ENCODE measurements at regions not wholly inside any gene's neighbourhood (a gene's known extent, or its start where the extent isn't known, plus 50 kb on each side); places are given as distances from the start of the nearest gene placed in this dataset.

DNA sequence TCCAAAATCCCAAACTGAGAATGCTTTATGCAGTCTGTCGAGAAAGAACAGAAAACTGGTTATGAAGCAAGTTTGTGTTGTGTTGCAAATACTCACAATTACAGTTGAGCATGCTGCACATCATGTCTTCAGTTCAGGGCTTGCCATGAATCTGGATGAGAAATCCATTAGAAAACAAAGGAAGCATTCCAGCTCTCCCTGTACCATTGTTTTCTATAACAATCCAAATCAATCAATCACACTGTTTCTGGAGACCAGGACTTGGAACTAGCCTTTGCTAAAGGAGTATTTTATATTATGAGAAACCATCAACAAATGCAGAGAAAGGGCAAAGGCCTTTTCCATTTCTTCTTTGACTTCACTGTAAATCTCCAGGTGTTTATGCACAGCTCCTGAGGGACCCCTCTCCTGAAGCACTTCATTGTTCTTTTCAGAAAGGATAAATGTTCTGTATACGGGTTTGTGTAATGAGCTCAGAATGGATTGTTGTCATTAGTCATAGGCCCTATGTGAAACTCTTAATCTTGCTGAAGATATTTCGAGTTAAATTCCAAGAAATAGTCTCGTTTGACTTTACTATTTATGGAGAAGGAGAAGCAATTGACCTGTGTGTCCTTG is 364.7 kb upstream of the POM121L12 start:
- Histone ChIP-seq H3K9ac (ENCODE audit: low read depth, low read length) (no peak overlapping the region), H3K4ac (ENCODE audit: low read depth, low read length) (no peak overlapping the region), H3K14ac (replicated peaks; ENCODE audit: low read depth, low read length) (no peak overlapping the region), H3K56ac (ENCODE audit: extremely low read depth, insufficient read depth, low read length) (no peak overlapping the region), H3K27ac (ENCODE audit: insufficient read depth, low read length) (no peak overlapping the region), H2AK5ac (ENCODE audit: low read depth, low read length) (no peak overlapping the region), H3K36me3 (ENCODE audit: control insufficient read depth, insufficient read depth, low read length) (no peaks in the 10 kb centered on the region), H3K18ac (ENCODE audit: low read depth, low read length) (no peak overlapping the region), H2AK9ac (replicated peaks; ENCODE audit: low read depth, low read length, poor library complexity) (no peak overlapping the region), H4K8ac (ENCODE audit: low read depth in 2 of 2, low read length in 2 of 2) (no peak overlapping the region), H4K91ac (ENCODE audit: insufficient read depth, low read depth, low read length) (no peak overlapping the region), H3K23ac (ENCODE audit: low read depth, low read length) (no peak overlapping the region), H3K9me1 (ENCODE audit: insufficient read depth, low read length) (no peaks in the 10 kb centered on the region), H4K20me1 (ENCODE audit: insufficient read depth, low read length) (no peaks in the 10 kb centered on the region), H3K4me2 (ENCODE audit: low read depth, low read length) (no peak overlapping the region), H3K9me3 (ENCODE audit: control insufficient read depth, insufficient read depth, low read length) (peaks cover 19% of the 10 kb centered on the region), H3K4me1 (ENCODE audit: control insufficient read depth, insufficient read depth, low read length) (no peaks in the 10 kb centered on the region), H3K4me3 (ENCODE audit: insufficient read depth, low read depth, low read length) (no peak overlapping the region), H4K5ac (ENCODE audit: low read depth, low read length) (no peak overlapping the region), H2BK15ac (ENCODE audit: low read depth, low read length) (no peak overlapping the region), H2BK5ac (ENCODE audit: low read depth, low read length, poor library complexity, severe bottlenecking) (no peak overlapping the region), H3K79me1 (ENCODE audit: low read depth in 1 of 2, low read length in 2 of 2) (no peaks in the 10 kb centered on the region), H3K27me3 (ENCODE audit: control insufficient read depth, insufficient read depth, low read length) (no peaks in the 10 kb centered on the region), H2BK120ac (ENCODE audit: low read depth, low read length) (no peak overlapping the region), H2AFZ (replicated peaks; ENCODE audit: low read length, poor library complexity) (no peak overlapping the region), H2BK20ac (ENCODE audit: low read depth, low read length) (no peak overlapping the region)
- ChIA-PET POLR2A (ENCODE audit: unreplicated experiment) (no interaction called here), CTCF (no interaction called here)
- BruUV-seq (replicated peaks): no TSS peak
- dilution Hi-C loops (cut with HindIII; ENCODE audit: low sequenced_read_pairs, unreplicated experiment) (no loop called here), intact Hi-C loops (cut with micrococcal nuclease) (no loop called here), in situ Hi-C loops (cut with MboI; ENCODE audit: low sequenced_read_pairs) (no loop called here)
- 31% methylated on average over 3 of the region's 4 CpGs; no CpG with 5 or more reads in 1 of the 2 experiments for WGBS, 2 experiments (ENCODE audit: extremely low coverage in 2 of 2, insufficient read length in 1 of 2)
- DNase-seq: no peak
- ATAC-seq (ENCODE audit: low read depth): no peak
- TF ChIP-seq, protein P1, sequence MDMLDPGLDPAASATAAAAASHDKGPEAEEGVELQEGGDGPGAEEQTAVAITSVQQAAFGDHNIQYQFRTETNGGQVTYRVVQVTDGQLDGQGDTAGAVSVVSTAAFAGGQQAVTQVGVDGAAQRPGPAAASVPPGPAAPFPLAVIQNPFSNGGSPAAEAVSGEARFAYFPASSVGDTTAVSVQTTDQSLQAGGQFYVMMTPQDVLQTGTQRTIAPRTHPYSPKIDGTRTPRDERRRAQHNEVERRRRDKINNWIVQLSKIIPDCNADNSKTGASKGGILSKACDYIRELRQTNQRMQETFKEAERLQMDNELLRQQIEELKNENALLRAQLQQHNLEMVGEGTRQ (IDR thresholded peaks at IDR 0.05; ENCODE audit: low read depth, low read length): no peak
- no peak for TF ChIP-seq CEBPB (IDR thresholded peaks at IDR 0.05; ENCODE audit: low read depth, low read length)
- TF ChIP-seq, protein P2, sequence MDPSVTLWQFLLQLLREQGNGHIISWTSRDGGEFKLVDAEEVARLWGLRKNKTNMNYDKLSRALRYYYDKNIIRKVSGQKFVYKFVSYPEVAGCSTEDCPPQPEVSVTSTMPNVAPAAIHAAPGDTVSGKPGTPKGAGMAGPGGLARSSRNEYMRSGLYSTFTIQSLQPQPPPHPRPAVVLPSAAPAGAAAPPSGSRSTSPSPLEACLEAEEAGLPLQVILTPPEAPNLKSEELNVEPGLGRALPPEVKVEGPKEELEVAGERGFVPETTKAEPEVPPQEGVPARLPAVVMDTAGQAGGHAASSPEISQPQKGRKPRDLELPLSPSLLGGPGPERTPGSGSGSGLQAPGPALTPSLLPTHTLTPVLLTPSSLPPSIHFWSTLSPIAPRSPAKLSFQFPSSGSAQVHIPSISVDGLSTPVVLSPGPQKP (IDR thresholded peaks at IDR 0.05; ENCODE audit: borderline replicate concordance, low read depth, low read length): no peak
- TF ChIP-seq MAFK (IDR thresholded peaks at IDR 0.05; ENCODE audit: low read depth, low read length): no peak
